H9 (cell line): ENCODE measurements at regions not wholly inside any gene's neighbourhood (a gene's known extent, or its start where the extent isn't known, plus 50 kb on each side); places are given as distances from the start of the nearest gene placed in this dataset.

ENCODE experiments used
- DNase-seq: peaks from one replicate; pipeline ENCODE4 v3.0.0-alpha.2; 2017
- H2AFZ ChIP-seq: one replicate; pipeline ENCODE4 v1.6.1; 2013; ENCODE audit warnings: mild to moderate bottlenecking, low read length, control low read depth, moderate library complexity
- H2AK5ac ChIP-seq: 2 replicates; pipeline ENCODE4 v1.6.1; 2013; ENCODE audit warnings: low read length, control low read depth, mixed read lengths; ENCODE audit not compliant: insufficient read length
- H2BK120ac ChIP-seq: one replicate; pipeline ENCODE4 v1.6.1; 2013; ENCODE audit warnings: low read depth, mild to moderate bottlenecking, low read length, control low read depth, inconsistent platforms; ENCODE audit not compliant: poor library complexity, severe bottlenecking
- H2BK12ac ChIP-seq: 2 replicates; pipeline ENCODE4 v1.6.1; 2013; ENCODE audit warnings: low read length, control low read depth, mixed read lengths, low read depth; ENCODE audit not compliant: insufficient read length
- H2BK15ac ChIP-seq: 2 replicates; pipeline ENCODE4 v1.6.1; 2013; ENCODE audit warnings: low read depth, low read length, control low read depth
- H2BK20ac ChIP-seq: one replicate; pipeline ENCODE4 v1.6.1; 2013; ENCODE audit warnings: low read depth, mild to moderate bottlenecking, low read length, control low read depth, inconsistent platforms; ENCODE audit not compliant: poor library complexity, severe bottlenecking
- H2BK5ac ChIP-seq: 2 replicates; pipeline ENCODE4 v1.6.1; 2013; ENCODE audit warnings: low read length, control low read depth, mixed read lengths; ENCODE audit not compliant: insufficient read length
- H3K14ac ChIP-seq: 2 replicates; pipeline ENCODE4 v1.6.1; 2013; ENCODE audit warnings: low read length, control low read depth; ENCODE audit not compliant: insufficient read depth
- H3K18ac ChIP-seq: 2 replicates; pipeline ENCODE4 v1.6.1; 2013; ENCODE audit warnings: low read depth, mild to moderate bottlenecking, mixed read lengths, low read length, control low read depth; ENCODE audit not compliant: insufficient read length
- H3K23ac ChIP-seq: 2 replicates; pipeline ENCODE4 v1.6.1; 2013; ENCODE audit warnings: low read length, control low read depth, mixed read lengths, low read depth; ENCODE audit not compliant: insufficient read length
- H3K23me2 ChIP-seq: 2 replicates; pipeline ENCODE4 v1.6.1; 2013; ENCODE audit warnings: low read depth, mild to moderate bottlenecking, mixed read lengths, low read length, control low read depth; ENCODE audit not compliant: insufficient read length, poor library complexity, severe bottlenecking
- H3K27ac ChIP-seq: 2 replicates; pipeline ENCODE4 v1.5.1; 2013; ENCODE audit warnings: low read length, control low read depth, mixed read lengths, low read depth; ENCODE audit not compliant: insufficient read length
- H3K27me3 ChIP-seq: 2 replicates; pipeline ENCODE4 v1.6.1; 2013; ENCODE audit warnings: low read length, control low read depth, inconsistent platforms; ENCODE audit not compliant: insufficient read depth
- H3K4ac ChIP-seq: 2 replicates; pipeline ENCODE4 v1.6.1; 2013; ENCODE audit warnings: low read depth, mild to moderate bottlenecking, control low read depth, inconsistent platforms, low read length, moderate library complexity
- H3K4me1 ChIP-seq: 2 replicates; pipeline ENCODE4 v1.6.1; 2013; ENCODE audit warnings: low read length, control low read depth, inconsistent platforms; ENCODE audit not compliant: insufficient read depth
- H3K4me2 ChIP-seq: 2 replicates; pipeline ENCODE4 v1.6.1; 2013; ENCODE audit warnings: low read length, control low read depth, mixed read lengths; ENCODE audit not compliant: insufficient read length, insufficient read depth
- H3K56ac ChIP-seq: 2 replicates; pipeline ENCODE4 v1.6.1; 2013; ENCODE audit warnings: low read depth, mild to moderate bottlenecking, mixed read lengths, low read length, control low read depth; ENCODE audit not compliant: insufficient read length
- H3K79me1 ChIP-seq: 2 replicates; pipeline ENCODE4 v1.6.1; 2013; ENCODE audit warnings: low read depth, mild to moderate bottlenecking, moderate library complexity, low read length, control low read depth, inconsistent platforms; ENCODE audit not compliant: insufficient read depth, poor library complexity, severe bottlenecking
- H3K79me2 ChIP-seq: 2 replicates; pipeline ENCODE4 v1.6.1; 2013; ENCODE audit warnings: low read length, control low read depth, inconsistent platforms; ENCODE audit not compliant: insufficient read depth
- H3K9ac ChIP-seq: 2 replicates; pipeline ENCODE4 v1.6.1; 2013; ENCODE audit warnings: low read length, control low read depth, mixed read lengths; ENCODE audit not compliant: insufficient read length; ENCODE audit errors: extremely low read depth
- H3K9me3 ChIP-seq: one replicate; pipeline ENCODE4 v1.6.1; 2013; ENCODE audit warnings: low read depth, low read length, inconsistent platforms; ENCODE audit not compliant: control insufficient read depth
- H3T11ph ChIP-seq: one replicate; pipeline ENCODE4 v1.6.1; 2013; ENCODE audit warnings: mild to moderate bottlenecking, low read length, control low read depth, inconsistent platforms
- H4K20me1 ChIP-seq: one replicate; pipeline ENCODE4 v1.6.1; 2013; ENCODE audit not compliant: control insufficient read depth, insufficient read length, insufficient read depth
- H4K5ac ChIP-seq: 2 replicates; pipeline ENCODE4 v1.6.1; 2013; ENCODE audit warnings: low read depth, mild to moderate bottlenecking, mixed read lengths, low read length, control low read depth; ENCODE audit not compliant: insufficient read length
- H4K8ac ChIP-seq: replicated peaks from 2 replicates; pipeline ENCODE4 v1.6.1; 2013; ENCODE audit warnings: low read length, control low read depth, mixed read lengths, low read depth; ENCODE audit not compliant: insufficient read length
- H4K91ac ChIP-seq: 2 replicates; pipeline ENCODE4 v1.6.1; 2013; ENCODE audit warnings: low read depth, mild to moderate bottlenecking, moderate library complexity, mixed read lengths, low read length, control low read depth; ENCODE audit not compliant: insufficient read length
- H3K27ac Mint-ChIP-seq, 3 experiments: 2 replicates in 2 of 3; 3 replicates in 1 of 3; pipeline ENCODE4 v1.8.0; 2020 to 2021; ENCODE audit warnings: mixed read lengths in 3 of 3, mild to moderate bottlenecking in 1 of 3, moderate library complexity in 1 of 3
- H3K27me3 Mint-ChIP-seq: 2 replicates; pipeline ENCODE4 v1.8.0; 2021; ENCODE audit warnings: low read depth, mild to moderate bottlenecking, moderate library complexity, mixed read lengths
- H3K36me3 Mint-ChIP-seq, 3 experiments: 2 replicates in 2 of 3; 3 replicates in 1 of 3; pipeline ENCODE4 v1.8.0; 2020 to 2021; ENCODE audit warnings: low read depth in 3 of 3, mixed read lengths in 3 of 3; ENCODE audit not compliant: insufficient read depth in 1 of 3
- H3K4me1 Mint-ChIP-seq, 2 experiments: 2 replicates each; pipeline ENCODE4 v1.8.0; 2020; ENCODE audit warnings: mixed read lengths in 2 of 2
- H3K4me3 Mint-ChIP-seq, 2 experiments: 2 replicates in 1 of 2; 3 replicates in 1 of 2; pipeline ENCODE4 v1.8.0; 2020 to 2021; ENCODE audit warnings: mild to moderate bottlenecking in 2 of 2, mixed read lengths in 2 of 2, moderate library complexity in 1 of 2
- H3K9me3 Mint-ChIP-seq, 2 experiments: 2 replicates in 1 of 2; 3 replicates in 1 of 2; pipeline ENCODE4 v1.8.0; 2020; ENCODE audit warnings: mild to moderate bottlenecking in 2 of 2, mixed read lengths in 2 of 2, moderate library complexity in 1 of 2
- WGBS: extraction: QIAGEN DNeasy Blood & Tissue Kit; methylation state at CpG from one replicate; pipeline ENCODE4 v1.1.7; 2013; ENCODE audit warnings: missing lambda C conversion rate, low lambda C conversion rate, mixed read lengths; ENCODE audit not compliant: insufficient read length; ENCODE audit errors: extremely low coverage; 5-methylcytosine and 5-hydroxymethylcytosine counted together
- TF ChIP-seq, protein P1 (sequence below): fragments of 200-600 bp; sonication (generic); conservative IDR thresholded peaks from 3 replicates; pipeline ENCODE4 v1.8.0; 2021; ENCODE audit warnings: antibody characterized with exemption, mild to moderate bottlenecking

DNA sequence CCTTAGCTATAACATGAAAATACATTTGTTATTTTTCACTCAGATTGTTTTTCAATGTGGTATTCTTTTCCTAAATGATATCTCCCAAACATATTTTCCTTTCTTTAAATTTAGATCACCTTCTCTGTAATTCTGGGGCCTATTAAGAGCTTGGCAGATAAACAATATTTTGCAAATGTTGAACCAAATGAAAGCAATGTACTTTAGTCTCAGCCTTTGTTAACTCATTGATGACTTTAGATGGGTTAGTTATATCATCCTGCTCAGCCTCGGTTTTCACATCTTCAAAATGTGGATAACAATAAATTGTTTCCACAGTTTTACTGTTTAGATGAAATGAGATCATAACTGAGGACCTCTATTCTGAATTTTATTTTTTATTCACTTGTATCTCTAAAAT is 1205.2 kb downstream of the SUCLG1 start:
- WGBS: no CpG with 5 or more reads among the region's 1 CpG
- no peak for DNase-seq
- Histone ChIP-seq H4K8ac (no peak overlapping the region), H3T11ph (no peak overlapping the region), H4K91ac (no peak overlapping the region), H3K18ac (no peak overlapping the region), H3K56ac (no peak overlapping the region), H3K9me3 (no peaks in the 10 kb centered on the region), H2AFZ (no peak overlapping the region), H3K79me2 (no peaks in the 10 kb centered on the region), H3K79me1 (no peaks in the 10 kb centered on the region), H3K14ac (no peak overlapping the region), H3K23ac (no peak overlapping the region), H3K27ac (no peak overlapping the region), H2BK5ac (no peak overlapping the region), H3K27me3 (no peaks in the 10 kb centered on the region), H3K4me1 (no peaks in the 10 kb centered on the region), H3K23me2 (no peaks in the 10 kb centered on the region), H2AK5ac (no peak overlapping the region), H2BK12ac (no peak overlapping the region), H3K4me2 (no peak overlapping the region), H3K4ac (no peak overlapping the region), H4K5ac (no peak overlapping the region), H2BK15ac (no peak overlapping the region), H2BK20ac (no peak overlapping the region), H2BK120ac (no peak overlapping the region), H4K20me1 (no peaks in the 10 kb centered on the region), H3K9ac (no peak overlapping the region)
- Mint-ChIP-seq H3K9me3 (peaks cover 7% of the 10 kb centered on the region in 2 experiments; a peak in 4 of 5 replicates), H3K27ac (no peak overlapping the region), H3K4me3 (no peak overlapping the region), H3K36me3 (peaks cover 3 to 9% (median 4%) of the 10 kb centered on the region in 3 experiments; a peak in 4 of 7 replicates), H3K27me3 (no peaks in the 10 kb centered on the region), H3K4me1 (no peaks in the 10 kb centered on the region)
- TF ChIP-seq, protein P1, sequence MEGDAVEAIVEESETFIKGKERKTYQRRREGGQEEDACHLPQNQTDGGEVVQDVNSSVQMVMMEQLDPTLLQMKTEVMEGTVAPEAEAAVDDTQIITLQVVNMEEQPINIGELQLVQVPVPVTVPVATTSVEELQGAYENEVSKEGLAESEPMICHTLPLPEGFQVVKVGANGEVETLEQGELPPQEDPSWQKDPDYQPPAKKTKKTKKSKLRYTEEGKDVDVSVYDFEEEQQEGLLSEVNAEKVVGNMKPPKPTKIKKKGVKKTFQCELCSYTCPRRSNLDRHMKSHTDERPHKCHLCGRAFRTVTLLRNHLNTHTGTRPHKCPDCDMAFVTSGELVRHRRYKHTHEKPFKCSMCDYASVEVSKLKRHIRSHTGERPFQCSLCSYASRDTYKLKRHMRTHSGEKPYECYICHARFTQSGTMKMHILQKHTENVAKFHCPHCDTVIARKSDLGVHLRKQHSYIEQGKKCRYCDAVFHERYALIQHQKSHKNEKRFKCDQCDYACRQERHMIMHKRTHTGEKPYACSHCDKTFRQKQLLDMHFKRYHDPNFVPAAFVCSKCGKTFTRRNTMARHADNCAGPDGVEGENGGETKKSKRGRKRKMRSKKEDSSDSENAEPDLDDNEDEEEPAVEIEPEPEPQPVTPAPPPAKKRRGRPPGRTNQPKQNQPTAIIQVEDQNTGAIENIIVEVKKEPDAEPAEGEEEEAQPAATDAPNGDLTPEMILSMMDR: no peak
